DND-41 (cell line): ENCODE measurements at regions not wholly inside any gene's neighbourhood (a gene's known extent, or its start where the extent isn't known, plus 50 kb on each side); places are given as distances from the start of the nearest gene placed in this dataset.

Experiments used
- EZH2 ChIP-seq: IDR thresholded peaks from 3 replicates; pipeline ENCODE4 v1.6.1; 2012; ENCODE audit warnings: borderline replicate concordance, low read depth, mild to moderate bottlenecking, moderate library complexity, low read length, inconsistent platforms; ENCODE audit not compliant: severe bottlenecking
- TF ChIP-seq, protein P1 (sequence below): IDR thresholded peaks from 2 replicates; pipeline ENCODE4 v1.5.1; 2012; ENCODE audit warnings: borderline replicate concordance, low read length, moderate library complexity, mild to moderate bottlenecking; ENCODE audit not compliant: poor library complexity, severe bottlenecking; ENCODE audit errors: extremely low read depth

- TF ChIP-seq, protein P1, sequence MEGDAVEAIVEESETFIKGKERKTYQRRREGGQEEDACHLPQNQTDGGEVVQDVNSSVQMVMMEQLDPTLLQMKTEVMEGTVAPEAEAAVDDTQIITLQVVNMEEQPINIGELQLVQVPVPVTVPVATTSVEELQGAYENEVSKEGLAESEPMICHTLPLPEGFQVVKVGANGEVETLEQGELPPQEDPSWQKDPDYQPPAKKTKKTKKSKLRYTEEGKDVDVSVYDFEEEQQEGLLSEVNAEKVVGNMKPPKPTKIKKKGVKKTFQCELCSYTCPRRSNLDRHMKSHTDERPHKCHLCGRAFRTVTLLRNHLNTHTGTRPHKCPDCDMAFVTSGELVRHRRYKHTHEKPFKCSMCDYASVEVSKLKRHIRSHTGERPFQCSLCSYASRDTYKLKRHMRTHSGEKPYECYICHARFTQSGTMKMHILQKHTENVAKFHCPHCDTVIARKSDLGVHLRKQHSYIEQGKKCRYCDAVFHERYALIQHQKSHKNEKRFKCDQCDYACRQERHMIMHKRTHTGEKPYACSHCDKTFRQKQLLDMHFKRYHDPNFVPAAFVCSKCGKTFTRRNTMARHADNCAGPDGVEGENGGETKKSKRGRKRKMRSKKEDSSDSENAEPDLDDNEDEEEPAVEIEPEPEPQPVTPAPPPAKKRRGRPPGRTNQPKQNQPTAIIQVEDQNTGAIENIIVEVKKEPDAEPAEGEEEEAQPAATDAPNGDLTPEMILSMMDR = no peak
- TF ChIP-seq EZH2 = no peak
Observed at GRCh38 chr11:80338231-80338630, 897.4 kb upstream of the TENM4 start.
